ENCODE measurements at regions not wholly inside any gene's neighbourhood (a gene's known extent, or its start where the extent isn't known, plus 50 kb on each side); places are given as distances from the start of the nearest gene placed in this dataset.
A peak's percentile ranks its signal among the peaks of the same experiment; 100 is the strongest.

- H3K27me3 ChIP-seq (replicated peaks in 1 of 2; ENCODE audit: control insufficient read depth in 2 of 2, extremely low read depth in 1 of 2, insufficient read depth in 2 of 2, low read length in 1 of 2): peaks cover 0 to 3% of the 10 kb centered on the region in 2 experiments
- no peak for DNase-seq
- H3K27ac ChIP-seq (ENCODE audit: low read length): no peak overlapping the region
- ChIA-PET CTCF (no interaction called here), POLR2A (no interaction called here)
- H3K9me3 ChIP-seq: no peaks in the 10 kb centered on the region
- no peaks in the 10 kb centered on the region for H3K36me3 ChIP-seq (ENCODE audit: control insufficient read depth in 2 of 2, extremely low read depth in 1 of 2, insufficient read depth in 1 of 2, low read length in 1 of 2)
- H3K36me3 Mint-ChIP-seq: no peaks in the 10 kb centered on the region
- H3K4me1 Mint-ChIP-seq: no peaks in the 10 kb centered on the region
- no peaks in the 10 kb centered on the region for H3K4me1 ChIP-seq (ENCODE audit: control insufficient read depth in 1 of 2, extremely low read depth in 1 of 2, insufficient read depth in 2 of 2, low read length in 2 of 2)
- no peak for ATAC-seq (replicated peaks in 1 of 4)
- H3K27ac Mint-ChIP-seq: no peak overlapping the region
- no peaks in the 10 kb centered on the region for H3K9me3 Mint-ChIP-seq
- H3K4me3 Mint-ChIP-seq: no peak overlapping the region
- no peak overlapping the region for H3K4me3 ChIP-seq (ENCODE audit: control insufficient read depth in 1 of 2, extremely low read depth in 1 of 2, low read length in 1 of 2)
- H3K27me3 Mint-ChIP-seq: peaks cover 0 to 3% of the 10 kb centered on the region in 2 donors
- no CpG with 5 or more reads among the region's 4 CpGs for WGBS (ENCODE audit: insufficient coverage)
Measured at GRCh38 chr13:44149821-44150220, 223.8 kb upstream of the SERP2 start.

GRCh38 chr13:44151474-44151873 lies 222.2 kb upstream of the SERP2 start:
- Histone ChIP-seq H3K27me3 (replicated peaks in 1 of 2; ENCODE audit: control insufficient read depth in 2 of 2, extremely low read depth in 1 of 2, insufficient read depth in 2 of 2, low read length in 1 of 2) (peaks cover 0 to 13% of the 10 kb centered on the region in 2 experiments), H3K9me3 (no peaks in the 10 kb centered on the region), H3K27ac (ENCODE audit: low read length) (no peak overlapping the region), H3K4me1 (ENCODE audit: control insufficient read depth in 1 of 2, extremely low read depth in 1 of 2, insufficient read depth in 2 of 2, low read length in 2 of 2) (no peaks in the 10 kb centered on the region), H3K4me3 (ENCODE audit: control insufficient read depth in 1 of 2, extremely low read depth in 1 of 2, low read length in 1 of 2) (no peak overlapping the region), H3K36me3 (ENCODE audit: control insufficient read depth in 2 of 2, extremely low read depth in 1 of 2, insufficient read depth in 1 of 2, low read length in 1 of 2) (no peaks in the 10 kb centered on the region)
- DNase-seq (no peak), ATAC-seq (replicated peaks in 1 of 4) (no peak)
- 94% methylated on average over 2 of the region's 2 CpGs for WGBS (ENCODE audit: insufficient coverage)
- peaks cover 0 to under 1% of the 10 kb centered on the region in 2 donors for H3K27me3 Mint-ChIP-seq
- no peak overlapping the region for H3K4me3 Mint-ChIP-seq
- H3K36me3 Mint-ChIP-seq: no peaks in the 10 kb centered on the region
- ChIA-PET POLR2A (no interaction called here), CTCF (interaction anchor here in 1 of 2 donors (0.6 kb wide), 2 partner anchors 292 to 1142 kb away, joined by 3 to 4 read pairs; no protein-coding TSS in a partner anchor)
- H3K9me3 Mint-ChIP-seq: no peaks in the 10 kb centered on the region
- no peak overlapping the region for H3K27ac Mint-ChIP-seq
- no peaks in the 10 kb centered on the region for H3K4me1 Mint-ChIP-seq

GRCh38 chr13:44153496-44153895 lies 220.1 kb upstream of the SERP2 start:
- POLR2A ChIA-PET: interaction anchor here in 1 of 2 donors (0.6 kb wide), 1 partner anchor 69 kb away, joined by 3 read pairs; no protein-coding TSS in a partner anchor
- CTCF ChIA-PET: no interaction called here
- H3K27ac Mint-ChIP-seq: no peak overlapping the region

GRCh38 chr13:44155422-44156293 lies 218.0 kb upstream of the SERP2 start:
- H3K4me1 ChIP-seq (ENCODE audit: control insufficient read depth in 1 of 2, extremely low read depth in 1 of 2, insufficient read depth in 2 of 2, low read length in 2 of 2): no peaks in the 10 kb centered on the region
- no peaks in the 10 kb centered on the region for H3K36me3 ChIP-seq (ENCODE audit: control insufficient read depth in 2 of 2, extremely low read depth in 1 of 2, insufficient read depth in 1 of 2, low read length in 1 of 2)
- H3K27ac Mint-ChIP-seq: no peak overlapping the region
- 54% methylated on average over 10 of the region's 14 CpGs for WGBS (ENCODE audit: insufficient coverage)
- ATAC-seq (replicated peaks in 1 of 4) (peak in 1 of 4 experiments; percentile 26), DNase-seq (no peak)
- no peaks in the 10 kb centered on the region for H3K9me3 ChIP-seq
- no peaks in the 10 kb centered on the region for H3K4me1 Mint-ChIP-seq
- ChIA-PET CTCF (no interaction called here), POLR2A (no interaction called here)
- no peak overlapping the region for H3K4me3 Mint-ChIP-seq
- H3K27ac ChIP-seq (ENCODE audit: low read length): no peak overlapping the region
- no peaks in the 10 kb centered on the region for H3K36me3 Mint-ChIP-seq
- H3K27me3 Mint-ChIP-seq: no peaks in the 10 kb centered on the region
- no peak overlapping the region for H3K4me3 ChIP-seq (ENCODE audit: control insufficient read depth in 1 of 2, extremely low read depth in 1 of 2, low read length in 1 of 2)
- no peaks in the 10 kb centered on the region for H3K9me3 Mint-ChIP-seq
- peaks cover 0 to 16% of the 10 kb centered on the region in 2 experiments for H3K27me3 ChIP-seq (replicated peaks in 1 of 2; ENCODE audit: control insufficient read depth in 2 of 2, extremely low read depth in 1 of 2, insufficient read depth in 2 of 2, low read length in 1 of 2)

More at GRCh38 chr13:44153496-44153895, 220.1 kb upstream of the SERP2 start:
- H3K27ac ChIP-seq (ENCODE audit: low read length): no peak overlapping the region
- no peaks in the 10 kb centered on the region for H3K4me1 ChIP-seq (ENCODE audit: control insufficient read depth in 1 of 2, extremely low read depth in 1 of 2, insufficient read depth in 2 of 2, low read length in 2 of 2)
- H3K9me3 ChIP-seq: no peaks in the 10 kb centered on the region
- H3K27me3 Mint-ChIP-seq: no peaks in the 10 kb centered on the region
- no peaks in the 10 kb centered on the region for H3K36me3 Mint-ChIP-seq
- DNase-seq (no peak), ATAC-seq (replicated peaks in 1 of 4) (no peak)
- WGBS (ENCODE audit: insufficient coverage): 100% methylated on average over 2 of the region's 4 CpGs
- no peaks in the 10 kb centered on the region for H3K4me1 Mint-ChIP-seq
- no peaks in the 10 kb centered on the region for H3K36me3 ChIP-seq (ENCODE audit: control insufficient read depth in 2 of 2, extremely low read depth in 1 of 2, insufficient read depth in 1 of 2, low read length in 1 of 2)
- H3K27me3 ChIP-seq (replicated peaks in 1 of 2; ENCODE audit: control insufficient read depth in 2 of 2, extremely low read depth in 1 of 2, insufficient read depth in 2 of 2, low read length in 1 of 2): peaks cover 0 to 14% of the 10 kb centered on the region in 2 experiments
- H3K4me3 ChIP-seq (ENCODE audit: control insufficient read depth in 1 of 2, extremely low read depth in 1 of 2, low read length in 1 of 2): no peak overlapping the region
- H3K4me3 Mint-ChIP-seq: no peak overlapping the region
- no peaks in the 10 kb centered on the region for H3K9me3 Mint-ChIP-seq

GRCh38 chr13:44156294-44156658 lies 217.3 kb upstream of the SERP2 start:
- Histone ChIP-seq H3K27me3 (replicated peaks in 1 of 2; ENCODE audit: control insufficient read depth in 2 of 2, extremely low read depth in 1 of 2, insufficient read depth in 2 of 2, low read length in 1 of 2) (peaks cover 0 to 16% of the 10 kb centered on the region in 2 experiments), H3K4me3 (ENCODE audit: control insufficient read depth in 1 of 2, extremely low read depth in 1 of 2, low read length in 1 of 2) (no peak overlapping the region), H3K27ac (ENCODE audit: low read length) (no peak overlapping the region), H3K4me1 (ENCODE audit: control insufficient read depth in 1 of 2, extremely low read depth in 1 of 2, insufficient read depth in 2 of 2, low read length in 2 of 2) (no peaks in the 10 kb centered on the region), H3K9me3 (no peaks in the 10 kb centered on the region), H3K36me3 (ENCODE audit: control insufficient read depth in 2 of 2, extremely low read depth in 1 of 2, insufficient read depth in 1 of 2, low read length in 1 of 2) (no peaks in the 10 kb centered on the region)
- CTCF ChIA-PET: no interaction called here
- H3K27me3 Mint-ChIP-seq: no peaks in the 10 kb centered on the region
- 88% methylated on average over 4 of the region's 4 CpGs for WGBS (ENCODE audit: insufficient coverage)
- POLR2A ChIA-PET: no interaction called here
- no peaks in the 10 kb centered on the region for H3K9me3 Mint-ChIP-seq
- H3K27ac Mint-ChIP-seq: no peak overlapping the region
- no peak for DNase-seq
- no peaks in the 10 kb centered on the region for H3K4me1 Mint-ChIP-seq
- ATAC-seq (replicated peaks in 1 of 4): no peak
- no peak overlapping the region for H3K4me3 Mint-ChIP-seq
- no peaks in the 10 kb centered on the region for H3K36me3 Mint-ChIP-seq

GRCh38 chr13:44157606-44158005 lies 216.0 kb upstream of the SERP2 start:
- CTCF ChIA-PET: interaction anchor here in 1 of 2 donors (0.6 kb wide), 1 partner anchor 48 kb away, joined by 3 read pairs; no protein-coding TSS in a partner anchor

More at GRCh38 chr13:44157606-44158005, 216.0 kb upstream of the SERP2 start:
- Histone ChIP-seq H3K9me3 (no peaks in the 10 kb centered on the region), H3K27me3 (replicated peaks in 1 of 2; ENCODE audit: control insufficient read depth in 2 of 2, extremely low read depth in 1 of 2, insufficient read depth in 2 of 2, low read length in 1 of 2) (peaks cover 0 to 16% of the 10 kb centered on the region in 2 experiments), H3K36me3 (ENCODE audit: control insufficient read depth in 2 of 2, extremely low read depth in 1 of 2, insufficient read depth in 1 of 2, low read length in 1 of 2) (no peaks in the 10 kb centered on the region), H3K4me1 (ENCODE audit: control insufficient read depth in 1 of 2, extremely low read depth in 1 of 2, insufficient read depth in 2 of 2, low read length in 2 of 2) (no peaks in the 10 kb centered on the region), H3K4me3 (ENCODE audit: control insufficient read depth in 1 of 2, extremely low read depth in 1 of 2, low read length in 1 of 2) (no peak overlapping the region), H3K27ac (ENCODE audit: low read length) (no peak overlapping the region)
- Mint-ChIP-seq H3K27ac (no peak overlapping the region), H3K4me3 (no peak overlapping the region), H3K27me3 (no peaks in the 10 kb centered on the region), H3K36me3 (no peaks in the 10 kb centered on the region), H3K4me1 (no peaks in the 10 kb centered on the region), H3K9me3 (no peaks in the 10 kb centered on the region)
- DNase-seq: no peak
- ATAC-seq (replicated peaks in 1 of 4): no peak
- WGBS (ENCODE audit: insufficient coverage): 72% methylated on average over 3 of the region's 5 CpGs
- POLR2A ChIA-PET: no interaction called here

All from T-cell (primary cell).